MG63 (cell line): ENCODE measurements at regions not wholly inside any gene's neighbourhood (a gene's known extent, or its start where the extent isn't known, plus 50 kb on each side); places are given as distances from the start of the nearest gene placed in this dataset.
A peak's percentile ranks its signal among the peaks of the same experiment; 100 is the strongest.

Source experiments
- DNase-seq: peaks from one replicate; pipeline ENCODE4 v3.0.0-alpha.2; 2020
- H3K27me3 ChIP-seq: fragments of 250-450 bp; sonication (Bioruptor Pico); 2 replicates; pipeline ENCODE4 v1.5.1; 2020; ENCODE audit warnings: mild to moderate bottlenecking, moderate library complexity
- H3K36me3 ChIP-seq: fragments of 250-450 bp; sonication (Bioruptor Pico); 2 replicates; pipeline ENCODE4 v1.5.1; 2020; ENCODE audit warnings: mild to moderate bottlenecking, moderate library complexity
- H3K4me3 ChIP-seq: fragments of 250-450 bp; sonication (Bioruptor Pico); 2 replicates; pipeline ENCODE4 v1.5.1; 2020; ENCODE audit warnings: mild to moderate bottlenecking, moderate library complexity
- H3K9me3 ChIP-seq: fragments of 250-450 bp; sonication (Bioruptor Pico); 2 replicates; pipeline ENCODE4 v1.5.1; 2020; ENCODE audit warnings: mild to moderate bottlenecking, moderate library complexity

- H3K9me3 ChIP-seq: no peaks in the 10 kb centered on the region
- no peak overlapping the region for H3K4me3 ChIP-seq
- H3K27me3 ChIP-seq: peaks cover 31% of the 10 kb centered on the region
- no peak for DNase-seq
- no peaks in the 10 kb centered on the region for H3K36me3 ChIP-seq
Measured at GRCh38 chr16:56048425-56049105, 142.7 kb upstream of the GNAO1 start.

- H3K27me3 ChIP-seq: peaks cover 29% of the 10 kb centered on the region
- no peak overlapping the region for H3K4me3 ChIP-seq
- DNase-seq: no peak
- H3K9me3 ChIP-seq: no peaks in the 10 kb centered on the region
- no peaks in the 10 kb centered on the region for H3K36me3 ChIP-seq
Measured at GRCh38 chr16:56047307-56048234, 143.7 kb upstream of the GNAO1 start.

GRCh38 chr16:56042416-56042815, 148.9 kb upstream of the GNAO1 start:
- H3K9me3 ChIP-seq: 0 out of 2 replicates have a peak, but pooled peaks cover 4% of the 10 kb centered on the region
- H3K4me3 ChIP-seq: no peak overlapping the region
- H3K36me3 ChIP-seq: no peaks in the 10 kb centered on the region
- H3K27me3 ChIP-seq: peaks cover 4% of the 10 kb centered on the region; the same call in 1 of the 2 replicates
- no peak for DNase-seq

DNA sequence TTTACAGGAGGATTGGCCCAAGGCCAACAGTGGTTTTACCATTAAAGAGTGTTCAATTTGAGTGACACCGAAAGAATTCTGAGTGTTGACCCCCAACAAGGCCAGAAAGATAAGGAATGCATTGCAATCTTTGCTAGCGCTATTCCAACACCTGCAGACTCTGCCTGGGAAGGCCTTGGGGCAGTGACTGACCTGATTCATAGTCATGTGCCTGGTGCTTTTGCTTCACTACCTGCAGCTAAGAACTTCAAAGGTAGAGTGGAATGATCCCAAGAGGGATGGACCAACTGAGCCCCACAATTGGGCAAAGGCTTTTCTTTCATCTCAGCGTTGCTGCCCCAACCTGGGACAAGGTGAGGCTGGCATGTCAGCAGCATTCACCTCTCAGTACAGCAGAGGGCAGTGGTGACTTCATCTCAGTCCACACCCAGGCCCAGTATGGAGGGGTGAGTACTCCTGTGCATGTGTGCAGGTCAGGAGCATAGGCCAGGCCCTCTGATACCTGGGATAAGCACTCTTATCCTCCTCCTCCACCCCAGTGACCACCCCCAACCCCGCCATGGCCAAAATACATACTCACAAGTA, 149.6 kb upstream of the GNAO1 start:
- H3K27me3 ChIP-seq: 0 out of 2 replicates have a peak, but pooled peaks cover 2% of the 10 kb centered on the region
- no peaks in the 10 kb centered on the region for H3K36me3 ChIP-seq
- DNase-seq: peak; percentile 39
- H3K4me3 ChIP-seq: no peak overlapping the region
- 0 out of 2 replicates have a peak, but pooled peaks cover 8% of the 10 kb centered on the region for H3K9me3 ChIP-seq

DNA sequence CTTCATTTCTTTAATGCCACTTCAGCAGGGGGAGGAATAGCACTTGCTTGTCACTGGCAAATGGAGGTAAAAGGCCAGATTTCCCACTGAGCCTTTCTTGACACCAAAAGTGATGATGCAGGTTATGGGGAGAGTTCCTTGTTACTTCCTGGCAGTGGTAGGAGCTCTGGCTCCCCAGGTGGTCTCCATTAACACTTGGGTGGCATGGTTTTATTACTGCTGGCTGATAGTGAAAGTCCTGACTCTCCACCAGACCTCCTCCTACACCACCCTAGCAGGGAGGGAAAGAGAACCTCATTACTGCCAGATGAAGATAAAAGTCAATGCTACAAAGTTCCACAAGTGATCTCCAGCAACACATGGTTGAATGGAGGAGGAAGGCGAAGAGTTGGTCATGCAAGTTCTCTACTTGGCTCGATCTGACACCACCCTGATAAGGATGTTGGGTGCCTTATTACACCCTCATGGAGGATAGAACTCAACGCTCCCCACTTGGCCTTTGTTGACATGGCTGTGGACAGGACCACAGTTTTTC, 152.7 kb upstream of the GNAO1 start:
- Histone ChIP-seq H3K4me3 (no peak overlapping the region), H3K27me3 (no peaks in the 10 kb centered on the region), H3K9me3 (0 out of 2 replicates have a peak, but pooled peaks cover 8% of the 10 kb centered on the region), H3K36me3 (no peaks in the 10 kb centered on the region)
- no peak for DNase-seq

DNA sequence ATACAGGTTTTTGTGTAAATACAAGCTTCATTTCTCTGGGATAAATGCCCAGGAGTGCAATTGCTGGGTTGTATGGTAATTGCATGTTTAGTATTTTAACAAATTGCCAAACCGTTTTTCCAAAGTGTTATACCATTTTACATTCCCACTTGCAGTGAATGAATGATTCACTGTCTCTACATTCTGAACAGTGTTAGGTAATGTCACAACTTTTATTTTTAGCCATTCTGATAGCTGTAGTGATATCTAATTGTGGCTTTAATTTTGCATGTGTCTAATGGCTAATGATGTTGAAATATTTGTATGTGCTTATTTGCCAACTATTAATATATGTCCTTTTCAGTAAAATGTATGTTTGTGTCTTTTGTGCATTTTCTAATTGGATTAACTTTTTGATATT, 156.9 kb upstream of the CES5A start:
- Histone ChIP-seq H3K36me3 (no peaks in the 10 kb centered on the region), H3K9me3 (0 out of 2 replicates have a peak, but pooled peaks cover 3% of the 10 kb centered on the region), H3K4me3 (no peak overlapping the region), H3K27me3 (peaks cover 13% of the 10 kb centered on the region)
- no peak for DNase-seq

GRCh38 chr16:56029026-56029425, 153.9 kb upstream of the CES5A start:
- H3K27me3 ChIP-seq: peaks cover 14% of the 10 kb centered on the region

DNA sequence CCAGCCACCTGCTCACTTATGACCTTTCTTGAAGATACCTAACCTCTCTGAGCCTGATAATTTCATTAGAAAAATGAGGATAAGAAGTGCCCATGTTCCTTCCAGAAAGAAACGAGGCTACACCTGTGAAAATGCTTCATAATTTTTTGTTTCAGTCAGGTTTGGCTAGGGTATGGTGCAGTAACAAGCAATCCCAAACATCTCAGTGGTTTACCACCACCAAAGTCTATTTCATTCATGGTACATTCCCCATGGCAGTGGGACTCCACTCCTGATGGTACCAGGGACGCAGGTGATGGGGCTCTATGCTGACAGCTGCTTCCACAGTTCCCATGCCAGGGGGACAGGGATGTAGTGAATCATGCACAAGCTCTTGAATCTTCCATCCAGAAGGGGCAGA, 147.6 kb upstream of the CES5A start:
- H3K36me3 ChIP-seq: no peaks in the 10 kb centered on the region

More at GRCh38 chr16:56029026-56029425, 153.9 kb upstream of the CES5A start:
- no peak for DNase-seq
- no peak overlapping the region for H3K4me3 ChIP-seq
- H3K9me3 ChIP-seq: no peaks in the 10 kb centered on the region
- no peaks in the 10 kb centered on the region for H3K36me3 ChIP-seq

GRCh38 chr16:56019274-56019673, 144.1 kb upstream of the CES5A start:
- Histone ChIP-seq H3K36me3 (no peaks in the 10 kb centered on the region), H3K4me3 (no peak overlapping the region), H3K9me3 (no peaks in the 10 kb centered on the region), H3K27me3 (peaks cover 6% of the 10 kb centered on the region; the same call in 1 of the 2 replicates)
- DNase-seq: no peak

More for the DNA sequence above, 147.6 kb upstream of the CES5A start:
- Histone ChIP-seq H3K27me3 (peaks cover 7% of the 10 kb centered on the region; the same call in 1 of the 2 replicates), H3K4me3 (no peak overlapping the region), H3K9me3 (no peaks in the 10 kb centered on the region)
- no peak for DNase-seq

- peak; percentile 67 for DNase-seq
- Histone ChIP-seq H3K4me3 (no peak overlapping the region), H3K9me3 (no peaks in the 10 kb centered on the region), H3K36me3 (no peaks in the 10 kb centered on the region), H3K27me3 (peaks cover 24% of the 10 kb centered on the region)
Measured at GRCh38 chr16:56013962-56014552, 138.9 kb upstream of the CES5A start.

DNA sequence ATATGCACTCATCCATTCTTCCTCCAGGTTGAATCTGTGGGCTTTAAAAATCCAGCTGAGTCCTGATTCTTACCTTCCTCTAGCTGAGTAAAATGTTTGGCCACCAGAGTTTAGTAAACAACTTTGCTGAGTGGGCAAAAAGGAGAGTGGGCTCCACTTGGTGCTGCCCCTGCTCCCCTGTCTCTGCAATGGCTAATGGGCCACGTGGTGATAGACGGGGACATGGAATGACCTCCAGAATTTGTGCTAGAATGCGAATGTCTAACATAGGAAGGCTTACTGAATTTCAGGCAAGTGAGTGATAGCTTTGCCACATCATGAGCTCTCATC, 137.3 kb upstream of the CES5A start:
- Histone ChIP-seq H3K9me3 (no peaks in the 10 kb centered on the region), H3K4me3 (no peak overlapping the region), H3K27me3 (peaks cover 23% of the 10 kb centered on the region), H3K36me3 (no peaks in the 10 kb centered on the region)
- DNase-seq: no peak

GRCh38 chr16:56011808-56012481, 136.8 kb upstream of the CES5A start:
- Histone ChIP-seq H3K27me3 (peaks cover 26% of the 10 kb centered on the region), H3K9me3 (no peaks in the 10 kb centered on the region), H3K4me3 (no peak overlapping the region), H3K36me3 (no peaks in the 10 kb centered on the region)
- no peak for DNase-seq

- DNase-seq: no peak
- Histone ChIP-seq H3K27me3 (peaks cover 14% of the 10 kb centered on the region), H3K36me3 (no peaks in the 10 kb centered on the region)
Measured at GRCh38 chr16:56005958-56006357, 130.8 kb upstream of the CES5A start.

GRCh38 chr16:55999683-56000082, 124.5 kb upstream of the CES5A start:
- DNase-seq: no peak
- Histone ChIP-seq H3K27me3 (peaks cover 3% of the 10 kb centered on the region), H3K4me3 (no peak overlapping the region), H3K9me3 (no peaks in the 10 kb centered on the region), H3K36me3 (no peaks in the 10 kb centered on the region)

More at GRCh38 chr16:56005958-56006357, 130.8 kb upstream of the CES5A start:
- Histone ChIP-seq H3K9me3 (no peaks in the 10 kb centered on the region), H3K4me3 (no peak overlapping the region)

GRCh38 chr16:55993088-55993487, 117.9 kb upstream of the CES5A start:
- Histone ChIP-seq H3K4me3 (no peak overlapping the region), H3K27me3 (peaks cover 4% of the 10 kb centered on the region), H3K9me3 (no peaks in the 10 kb centered on the region), H3K36me3 (no peaks in the 10 kb centered on the region)
- DNase-seq: no peak

- H3K36me3 ChIP-seq: no peaks in the 10 kb centered on the region
- no peak for DNase-seq
- H3K4me3 ChIP-seq: no peak overlapping the region
- H3K27me3 ChIP-seq: peaks cover 4% of the 10 kb centered on the region
- no peaks in the 10 kb centered on the region for H3K9me3 ChIP-seq
Measured at GRCh38 chr16:55992551-55992950, 117.4 kb upstream of the CES5A start.
